HFF-Myc (cell line): ENCODE measurements at regions not wholly inside any gene's neighbourhood (a gene's known extent, or its start where the extent isn't known, plus 50 kb on each side); places are given as distances from the start of the nearest gene placed in this dataset.
A peak's percentile ranks its signal among the peaks of the same experiment; 100 is the strongest.

Experiments
- DNase-seq: peaks from one replicate; pipeline ENCODE4 v3.0.0-alpha.2; 2011; ENCODE audit warnings: low read depth; ENCODE audit errors: extremely low read depth
- H3K4me3 ChIP-seq: replicated peaks from 2 replicates; pipeline ENCODE4 v1.5.1; 2011; ENCODE audit warnings: low read depth, mild to moderate bottlenecking, control low read depth, low read length
- TF ChIP-seq, protein P1 (sequence below): IDR thresholded peaks from 2 replicates; pipeline ENCODE4 v1.5.1; 2012; ENCODE audit warnings: mild to moderate bottlenecking, low read depth, low read length, control low read depth; ENCODE audit errors: missing control alignments

DNA sequence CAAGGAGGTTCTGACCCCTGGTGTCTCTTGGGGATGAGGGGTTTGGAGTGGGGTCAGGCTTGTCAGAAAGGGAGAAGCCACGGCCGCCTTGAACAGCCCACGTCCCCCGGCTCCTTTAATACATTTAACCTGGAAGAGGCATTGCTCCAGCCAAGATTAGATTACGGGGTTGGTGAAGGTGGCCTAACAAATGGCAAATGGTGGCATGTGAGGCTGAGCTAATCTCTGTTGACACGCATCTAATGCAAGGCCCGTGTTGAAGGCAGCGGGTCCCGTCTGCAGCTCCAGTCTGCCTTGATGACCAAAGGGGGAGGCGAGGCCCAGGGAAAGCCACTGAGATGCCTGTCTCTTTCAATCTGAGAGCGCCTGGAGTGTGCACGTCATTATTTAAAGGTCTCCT, 673.7 kb upstream of the TBX3 start:
- TF ChIP-seq, protein P1, sequence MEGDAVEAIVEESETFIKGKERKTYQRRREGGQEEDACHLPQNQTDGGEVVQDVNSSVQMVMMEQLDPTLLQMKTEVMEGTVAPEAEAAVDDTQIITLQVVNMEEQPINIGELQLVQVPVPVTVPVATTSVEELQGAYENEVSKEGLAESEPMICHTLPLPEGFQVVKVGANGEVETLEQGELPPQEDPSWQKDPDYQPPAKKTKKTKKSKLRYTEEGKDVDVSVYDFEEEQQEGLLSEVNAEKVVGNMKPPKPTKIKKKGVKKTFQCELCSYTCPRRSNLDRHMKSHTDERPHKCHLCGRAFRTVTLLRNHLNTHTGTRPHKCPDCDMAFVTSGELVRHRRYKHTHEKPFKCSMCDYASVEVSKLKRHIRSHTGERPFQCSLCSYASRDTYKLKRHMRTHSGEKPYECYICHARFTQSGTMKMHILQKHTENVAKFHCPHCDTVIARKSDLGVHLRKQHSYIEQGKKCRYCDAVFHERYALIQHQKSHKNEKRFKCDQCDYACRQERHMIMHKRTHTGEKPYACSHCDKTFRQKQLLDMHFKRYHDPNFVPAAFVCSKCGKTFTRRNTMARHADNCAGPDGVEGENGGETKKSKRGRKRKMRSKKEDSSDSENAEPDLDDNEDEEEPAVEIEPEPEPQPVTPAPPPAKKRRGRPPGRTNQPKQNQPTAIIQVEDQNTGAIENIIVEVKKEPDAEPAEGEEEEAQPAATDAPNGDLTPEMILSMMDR, result no peak
- no peak for DNase-seq
- no peak overlapping the region for H3K4me3 ChIP-seq

DNA sequence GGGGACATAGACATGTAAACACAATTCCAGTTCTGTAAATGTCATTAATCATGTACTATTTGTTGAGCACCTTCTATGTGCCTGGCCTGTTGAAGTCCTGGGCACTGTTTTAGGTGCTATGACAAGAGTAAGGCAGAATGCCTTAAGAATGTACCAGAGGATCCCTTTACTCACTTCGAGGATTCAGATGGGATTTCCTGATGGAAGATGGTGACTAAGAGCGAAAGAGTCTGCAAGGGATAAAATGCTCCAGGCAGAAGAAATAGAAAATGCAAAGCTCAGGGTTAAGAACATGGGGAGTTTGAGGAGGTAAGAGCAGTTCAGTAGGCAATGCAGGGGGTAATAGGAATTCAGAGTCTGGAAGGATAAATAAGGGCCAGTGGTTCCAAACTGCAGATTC, 671.3 kb upstream of the TBX3 start:
- H3K4me3 ChIP-seq, result no peak overlapping the region
- TF ChIP-seq, protein P1, result no peak
- DNase-seq, result no peak

DNA sequence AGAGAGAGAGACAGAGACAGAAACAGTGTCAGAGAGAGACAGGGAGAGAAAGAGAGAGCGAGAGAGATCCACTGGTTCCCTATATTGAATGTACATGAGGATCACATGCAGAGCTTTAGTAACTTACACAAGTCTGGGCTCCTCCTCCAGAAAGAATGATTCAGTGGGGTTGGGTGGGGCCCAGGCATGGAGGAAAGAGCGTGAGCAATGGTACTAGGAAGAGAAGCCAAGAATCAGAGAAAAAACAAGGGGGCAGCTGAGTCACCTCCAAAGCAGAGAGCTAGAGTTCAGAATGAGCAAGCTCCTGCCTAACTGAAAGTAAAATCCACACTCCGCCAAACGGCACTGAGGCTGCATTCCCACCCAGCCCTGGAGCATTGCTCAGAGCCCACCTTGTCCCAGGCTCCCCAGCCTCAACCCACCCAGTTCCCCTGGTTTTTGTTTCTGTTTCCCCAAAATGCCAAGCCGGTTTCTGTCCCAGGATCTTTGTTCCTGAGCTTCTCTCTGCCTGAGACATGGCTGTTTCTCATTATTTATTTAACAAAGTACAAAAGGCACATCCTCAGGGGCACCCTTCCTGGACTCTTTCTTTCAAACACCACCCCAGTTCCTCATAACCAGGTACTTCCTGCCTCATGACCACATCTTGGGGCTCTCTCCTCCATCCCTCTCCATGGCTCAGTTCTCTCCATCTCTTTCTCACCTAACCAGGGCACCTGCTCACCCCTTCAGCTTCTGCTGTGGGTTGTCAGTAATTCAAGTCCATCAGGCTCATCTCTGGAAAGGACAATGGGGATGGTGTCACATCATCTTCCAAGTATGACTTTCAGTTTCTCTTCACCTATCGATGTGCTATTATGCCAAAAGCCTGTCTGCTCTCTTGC, 670.3 kb upstream of the TBX3 start:
- TF ChIP-seq, protein P1, result no peak
- peak; percentile 88 for DNase-seq
- peak overlapping the region; percentile 44 for H3K4me3 ChIP-seq

GRCh38 chr12:115353467-115353866, 669.5 kb upstream of the TBX3 start:
- TF ChIP-seq, protein P1, result no peak
- H3K4me3 ChIP-seq, result no peak overlapping the region
- no peak for DNase-seq

GRCh38 chr12:115351514-115352077, 667.6 kb upstream of the TBX3 start:
- TF ChIP-seq, protein P1, result no peak
- no peak for DNase-seq
- no peak overlapping the region for H3K4me3 ChIP-seq

GRCh38 chr12:115349711-115350110, 665.7 kb upstream of the TBX3 start:
- no peak overlapping the region for H3K4me3 ChIP-seq
- no peak for DNase-seq
- TF ChIP-seq, protein P1, result no peak

GRCh38 chr12:115348301-115348700, 664.3 kb upstream of the TBX3 start:
- H3K4me3 ChIP-seq, result no peak overlapping the region
- no peak for DNase-seq
- TF ChIP-seq, protein P1, result no peak
